Duodenal mucosa (tissue), 2 donors: ENCODE measurements at regions not wholly inside any gene's neighbourhood (a gene's known extent, or its start where the extent isn't known, plus 50 kb on each side); places are given as distances from the start of the nearest gene placed in this dataset.

ENCODE experiments used
- H3K27ac ChIP-seq: one replicate; pipeline ENCODE4 v1.7.0; 2013; ENCODE audit warnings: low read depth, low read length
- H3K27me3 ChIP-seq, 2 donors: one replicate each; pipeline ENCODE4 v1.7.0; 2013; ENCODE audit warnings: low read length in 2 of 2, control low read depth in 1 of 2; ENCODE audit not compliant: insufficient read depth in 2 of 2, control insufficient read depth in 1 of 2
- H3K36me3 ChIP-seq, 2 donors: one replicate each; pipeline ENCODE4 v1.7.0; 2013; ENCODE audit warnings: low read length in 2 of 2, control low read depth in 1 of 2; ENCODE audit not compliant: insufficient read depth in 2 of 2, control insufficient read depth in 1 of 2
- H3K4me1 ChIP-seq, 2 donors: one replicate each; pipeline ENCODE4 v1.7.0; 2013; ENCODE audit warnings: low read length in 2 of 2, control low read depth in 1 of 2; ENCODE audit not compliant: insufficient read depth in 2 of 2, control insufficient read depth in 1 of 2
- H3K4me3 ChIP-seq, 2 donors: one replicate each; pipeline ENCODE4 v1.7.0; 2013; ENCODE audit warnings: low read length in 2 of 2, low read depth in 1 of 2
- H3K9ac ChIP-seq, 2 donors: one replicate each; pipeline ENCODE4 v1.7.0; 2013; ENCODE audit warnings: low read length in 2 of 2, low read depth in 1 of 2
- H3K9me3 ChIP-seq, 2 donors: one replicate each; pipeline ENCODE4 v1.7.0; 2013; ENCODE audit warnings: low read length in 2 of 2, control low read depth in 1 of 2; ENCODE audit not compliant: control insufficient read depth in 1 of 2

GRCh38 chr2:204026294-204026693, 89.7 kb downstream of the ICOS start:
- no peak overlapping the region for H3K27ac ChIP-seq

GRCh38 chr2:204027091-204027490, 90.5 kb downstream of the ICOS start:
- no peaks in the 10 kb centered on the region for H3K9me3 ChIP-seq
- no peaks in the 10 kb centered on the region for H3K4me1 ChIP-seq
- peaks cover 0 to 3% of the 10 kb centered on the region in 2 donors for H3K27me3 ChIP-seq
- H3K9ac ChIP-seq = no peak overlapping the region
- H3K27ac ChIP-seq = no peak overlapping the region
- no peak overlapping the region for H3K4me3 ChIP-seq
- no peaks in the 10 kb centered on the region for H3K36me3 ChIP-seq

More at GRCh38 chr2:204026294-204026693, 89.7 kb downstream of the ICOS start:
- no peaks in the 10 kb centered on the region for H3K36me3 ChIP-seq
- no peaks in the 10 kb centered on the region for H3K9me3 ChIP-seq
- peaks cover 0 to 3% of the 10 kb centered on the region in 2 donors for H3K27me3 ChIP-seq
- no peak overlapping the region for H3K4me3 ChIP-seq
- no peaks in the 10 kb centered on the region for H3K4me1 ChIP-seq
- H3K9ac ChIP-seq = no peak overlapping the region

- Histone ChIP-seq H3K4me3 (no peak overlapping the region), H3K4me1 (no peaks in the 10 kb centered on the region), H3K9ac (no peak overlapping the region), H3K36me3 (no peaks in the 10 kb centered on the region), H3K27me3 (peaks cover 0 to 3% of the 10 kb centered on the region in 2 donors), H3K9me3 (no peaks in the 10 kb centered on the region), H3K27ac (no peak overlapping the region)
These were observed 93.8 kb downstream of the ICOS start for GRCh38 chr2:204030322-204030721.

GRCh38 chr2:204031056-204031455, 94.5 kb downstream of the ICOS start:
- H3K36me3 ChIP-seq = no peaks in the 10 kb centered on the region
- no peak overlapping the region for H3K9ac ChIP-seq
- no peak overlapping the region for H3K4me3 ChIP-seq
- no peak overlapping the region for H3K27ac ChIP-seq
- no peaks in the 10 kb centered on the region for H3K9me3 ChIP-seq
- no peaks in the 10 kb centered on the region for H3K4me1 ChIP-seq
- peaks cover 0 to 3% of the 10 kb centered on the region in 2 donors for H3K27me3 ChIP-seq

GRCh38 chr2:204032301-204032700, 95.7 kb downstream of the ICOS start:
- Histone ChIP-seq H3K27ac (no peak overlapping the region), H3K27me3 (no peaks in the 10 kb centered on the region), H3K36me3 (no peaks in the 10 kb centered on the region), H3K4me1 (no peaks in the 10 kb centered on the region), H3K9ac (no peak overlapping the region), H3K4me3 (no peak overlapping the region), H3K9me3 (no peaks in the 10 kb centered on the region)

- H3K4me3 ChIP-seq = no peak overlapping the region
- peaks cover 1 to 2% of the 10 kb centered on the region in 2 donors for H3K27me3 ChIP-seq
- no peaks in the 10 kb centered on the region for H3K36me3 ChIP-seq
- H3K9ac ChIP-seq = no peak overlapping the region
- no peak overlapping the region for H3K27ac ChIP-seq
- no peaks in the 10 kb centered on the region for H3K4me1 ChIP-seq
- no peaks in the 10 kb centered on the region for H3K9me3 ChIP-seq
These were observed 97.3 kb downstream of the ICOS start for GRCh38 chr2:204033611-204034495.

GRCh38 chr2:204036706-204037105, 100.1 kb downstream of the ICOS start:
- no peaks in the 10 kb centered on the region for H3K9me3 ChIP-seq
- H3K36me3 ChIP-seq = no peaks in the 10 kb centered on the region
- no peak overlapping the region for H3K4me3 ChIP-seq
- H3K4me1 ChIP-seq = no peaks in the 10 kb centered on the region
- no peak overlapping the region for H3K9ac ChIP-seq
- no peak overlapping the region for H3K27ac ChIP-seq
- H3K27me3 ChIP-seq = peaks cover 4 to 6% of the 10 kb centered on the region in 2 donors

GRCh38 chr2:204037286-204037685, 100.7 kb downstream of the ICOS start:
- no peak overlapping the region for H3K9ac ChIP-seq

GRCh38 chr2:204039298-204039838, 102.8 kb downstream of the ICOS start:
- no peak overlapping the region for H3K9ac ChIP-seq

More at GRCh38 chr2:204037286-204037685, 100.7 kb downstream of the ICOS start:
- H3K4me3 ChIP-seq = no peak overlapping the region
- no peaks in the 10 kb centered on the region for H3K36me3 ChIP-seq
- no peak overlapping the region for H3K27ac ChIP-seq
- H3K4me1 ChIP-seq = no peaks in the 10 kb centered on the region
- H3K9me3 ChIP-seq = no peaks in the 10 kb centered on the region
- peaks cover 4 to 6% of the 10 kb centered on the region in 2 donors for H3K27me3 ChIP-seq

GRCh38 chr2:204040016-204040415, 103.5 kb downstream of the ICOS start:
- H3K4me1 ChIP-seq = no peaks in the 10 kb centered on the region
- no peak overlapping the region for H3K9ac ChIP-seq
- no peak overlapping the region for H3K27ac ChIP-seq
- no peaks in the 10 kb centered on the region for H3K9me3 ChIP-seq
- no peak overlapping the region for H3K4me3 ChIP-seq
- no peaks in the 10 kb centered on the region for H3K36me3 ChIP-seq
- peaks cover 4 to 6% of the 10 kb centered on the region in 2 donors for H3K27me3 ChIP-seq

More at GRCh38 chr2:204039298-204039838, 102.8 kb downstream of the ICOS start:
- Histone ChIP-seq H3K9me3 (no peaks in the 10 kb centered on the region), H3K27me3 (peaks cover 4 to 6% of the 10 kb centered on the region in 2 donors), H3K4me1 (no peaks in the 10 kb centered on the region), H3K36me3 (no peaks in the 10 kb centered on the region), H3K27ac (no peak overlapping the region), H3K4me3 (no peak overlapping the region)
